ENCODE measurements at regions not wholly inside any gene's neighbourhood (a gene's known extent, or its start where the extent isn't known, plus 50 kb on each side); places are given as distances from the start of the nearest gene placed in this dataset.

DNA sequence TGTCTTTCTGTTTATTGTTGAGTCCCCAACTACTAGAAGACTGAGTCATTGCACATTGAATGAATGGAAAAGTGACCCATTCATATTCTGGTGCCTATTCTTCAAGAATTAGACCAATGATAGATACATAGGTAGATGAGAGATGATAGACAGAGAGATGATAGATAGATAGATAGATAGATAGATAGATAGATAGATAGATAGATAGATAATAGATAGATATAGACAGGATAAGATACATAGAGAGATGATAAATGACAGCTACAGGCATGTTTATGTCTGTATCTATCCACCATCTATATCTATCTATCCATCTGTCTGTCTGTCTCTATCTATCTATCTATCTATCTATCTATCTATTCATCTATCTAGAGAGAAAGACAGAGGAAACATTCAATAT is 170.3 kb upstream of the ARRDC4 start:
- Histone ChIP-seq H3K9ac (ENCODE audit: insufficient read depth in 1 of 2, low read depth in 2 of 2, low read length in 2 of 2) (no peak overlapping the region), H3K27me3 (ENCODE audit: control insufficient read depth in 2 of 2, insufficient read depth in 2 of 2, low read length in 2 of 2) (no peaks in the 10 kb centered on the region), H3K9me1 (ENCODE audit: control insufficient read depth, insufficient read depth, low read length) (no peaks in the 10 kb centered on the region), H4K20me1 (replicated peaks; ENCODE audit: control insufficient read depth, insufficient read depth, low read length) (no peaks in the 10 kb centered on the region), H3K36me3 (ENCODE audit: control insufficient read depth, insufficient read depth, low read length) (no peaks in the 10 kb centered on the region), H3K79me2 (ENCODE audit: control insufficient read depth, insufficient read depth, low read length) (no peaks in the 10 kb centered on the region), H2AFZ (ENCODE audit: low read depth, low read length) (no peak overlapping the region), H3K27ac (ENCODE audit: extremely low read depth, low read depth, low read length) (no peak overlapping the region), H3K4me3 (no peak overlapping the region), H3K9me3 (replicated peaks; ENCODE audit: control insufficient read depth, insufficient read depth, low read depth, low read length) (no peaks in the 10 kb centered on the region), H3K4me2 (ENCODE audit: insufficient read depth, low read length) (no peak overlapping the region), H3K4me1 (replicated peaks in 1 of 2; ENCODE audit: control insufficient read depth in 2 of 2, insufficient read depth in 2 of 2, low read length in 2 of 2) (no peaks in the 10 kb centered on the region)
- no TSS peak for BruUV-seq (replicated peaks)
- in situ Hi-C loops (cut with MboI) (no loop called here), intact Hi-C loops (cut with micrococcal nuclease) (no loop called here)
- FAIRE-seq: no peak
- no peak for ATAC-seq
- ChIA-PET CTCF (ENCODE audit: low intra/inter-chr PET ratio) (no interaction called here), POLR2A (no interaction called here)
- DNase-seq (ENCODE audit: extremely low read depth in 1 of 4, low spot score in 3 of 4): no peak
- TF ChIP-seq BHLHE40 (IDR thresholded peaks at IDR 0.05; ENCODE audit: low read length) (no peak), GATAD2B (IDR thresholded peaks at IDR 0.05; ENCODE audit: borderline replicate concordance) (peak; percentile 59; the same call in 1 of the 2 replicates), EP400 (IDR thresholded peaks at IDR 0.05) (no peak), ZNF431 (CRISPR knock-in tag; IDR thresholded peaks at IDR 0.05) (no peak), NR0B1 (IDR thresholded peaks at IDR 0.05; ENCODE audit: partially characterized antibody) (no peak), TAF7 (tag; IDR thresholded peaks at IDR 0.05) (no peak), EWSR1 (IDR thresholded peaks at IDR 0.05; ENCODE audit: borderline replicate concordance, low read depth, partially characterized antibody) (no peak), DMBX1 (CRISPR knock-in tag; IDR thresholded peaks at IDR 0.05; ENCODE audit: borderline replicate concordance) (no peak), DACH1 (IDR thresholded peaks at IDR 0.05; ENCODE audit: partially characterized antibody) (peak; percentile 89)
- TF ChIP-seq, protein P1, sequence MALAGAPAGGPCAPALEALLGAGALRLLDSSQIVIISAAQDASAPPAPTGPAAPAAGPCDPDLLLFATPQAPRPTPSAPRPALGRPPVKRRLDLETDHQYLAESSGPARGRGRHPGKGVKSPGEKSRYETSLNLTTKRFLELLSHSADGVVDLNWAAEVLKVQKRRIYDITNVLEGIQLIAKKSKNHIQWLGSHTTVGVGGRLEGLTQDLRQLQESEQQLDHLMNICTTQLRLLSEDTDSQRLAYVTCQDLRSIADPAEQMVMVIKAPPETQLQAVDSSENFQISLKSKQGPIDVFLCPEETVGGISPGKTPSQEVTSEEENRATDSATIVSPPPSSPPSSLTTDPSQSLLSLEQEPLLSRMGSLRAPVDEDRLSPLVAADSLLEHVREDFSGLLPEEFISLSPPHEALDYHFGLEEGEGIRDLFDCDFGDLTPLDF (CRISPR knock-in tag; IDR thresholded peaks at IDR 0.05): no peak
- TF ChIP-seq, protein P2, sequence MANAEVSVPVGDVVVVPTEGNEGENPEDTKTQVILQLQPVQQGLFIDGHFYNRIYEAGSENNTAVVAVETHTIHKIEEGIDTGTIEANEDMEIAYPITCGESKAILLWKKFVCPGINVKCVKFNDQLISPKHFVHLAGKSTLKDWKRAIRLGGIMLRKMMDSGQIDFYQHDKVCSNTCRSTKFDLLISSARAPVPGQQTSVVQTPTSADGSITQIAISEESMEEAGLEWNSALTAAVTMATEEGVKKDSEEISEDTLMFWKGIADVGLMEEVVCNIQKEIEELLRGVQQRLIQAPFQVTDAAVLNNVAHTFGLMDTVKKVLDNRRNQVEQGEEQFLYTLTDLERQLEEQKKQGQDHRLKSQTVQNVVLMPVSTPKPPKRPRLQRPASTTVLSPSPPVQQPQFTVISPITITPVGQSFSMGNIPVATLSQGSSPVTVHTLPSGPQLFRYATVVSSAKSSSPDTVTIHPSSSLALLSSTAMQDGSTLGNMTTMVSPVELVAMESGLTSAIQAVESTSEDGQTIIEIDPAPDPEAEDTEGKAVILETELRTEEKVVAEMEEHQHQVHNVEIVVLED (CRISPR knock-in tag; IDR thresholded peaks at IDR 0.05): no peak

Data from K562 (cell line).